DMS 273 (cell line): ENCODE measurements at regions not wholly inside any gene's neighbourhood (a gene's known extent, or its start where the extent isn't known, plus 50 kb on each side); places are given as distances from the start of the nearest gene placed in this dataset.
"Not testable (repeated sequence)": the region's sequence is repeated elsewhere in the genome, so short reads cannot be mapped to it uniquely, and the experiment has no call there.

Experiments
- DNase-seq: peaks from one replicate; lab custom pipeline; 2025; ENCODE audit not compliant: unreplicated experiment; lab: John Stamatoyannopoulos, UW

DNA sequence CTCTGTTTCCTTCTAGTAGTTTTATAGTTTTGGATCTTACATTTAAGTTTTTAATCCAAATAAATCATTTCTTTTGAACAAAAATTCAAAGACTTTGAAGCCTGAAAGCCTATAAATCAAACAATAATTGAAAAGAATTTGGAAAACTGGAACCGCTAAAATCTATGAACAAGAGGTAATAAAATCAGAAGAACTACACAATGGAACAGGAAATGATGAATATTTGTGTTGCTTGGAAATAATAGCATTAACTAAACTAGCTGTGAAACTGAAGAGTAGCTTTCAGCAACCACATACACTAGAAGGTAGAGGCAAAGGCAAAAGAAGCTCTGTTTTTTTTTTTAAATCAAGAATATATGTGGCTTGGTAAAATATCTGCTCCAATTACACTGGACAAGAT is 147.9 kb upstream of the ABI3BP start:
- DNase-seq, result no peak

GRCh38 chr3:101138817-101139216 is 145.6 kb upstream of the ABI3BP start:
- DNase-seq, result no peak

DNA sequence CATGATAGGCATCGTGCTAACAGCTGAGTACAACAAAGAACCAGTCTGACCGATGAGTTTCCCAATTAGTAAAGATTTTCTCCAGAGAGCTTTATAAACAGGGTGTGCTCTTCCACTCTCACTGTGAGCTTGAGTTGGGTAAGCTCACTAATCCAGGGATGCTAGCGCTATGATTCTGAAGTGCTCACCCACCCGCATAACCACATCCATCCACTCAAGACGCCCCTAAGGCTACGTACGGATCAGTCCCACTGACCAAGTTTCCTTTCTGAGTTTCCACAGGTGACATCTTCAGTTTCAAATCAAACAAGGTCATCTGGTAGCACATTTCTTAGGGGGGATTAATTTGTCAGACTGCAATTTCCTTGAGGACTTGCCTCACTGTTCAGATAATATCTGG is 141.1 kb upstream of the ABI3BP start:
- no peak for DNase-seq

DNA sequence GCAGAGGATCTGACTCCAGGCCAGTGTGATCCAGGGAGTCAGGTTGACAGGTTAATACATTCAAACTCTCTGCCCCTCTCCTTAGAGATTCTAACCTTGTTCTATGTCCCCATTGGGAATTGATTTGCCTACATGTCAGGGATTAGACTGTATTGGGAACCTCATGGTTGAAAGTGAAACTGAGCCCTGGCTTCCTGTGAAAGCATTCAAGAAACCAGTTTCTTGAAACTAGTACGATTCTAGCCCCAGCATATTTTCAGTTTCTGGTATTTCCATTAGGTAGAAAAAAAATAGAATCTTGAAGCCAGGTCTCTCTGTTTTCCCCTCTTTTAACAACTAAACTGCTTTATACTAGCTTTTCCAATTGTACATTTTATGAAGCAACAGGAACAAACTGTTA is 140.4 kb upstream of the ABI3BP start:
- DNase-seq, result no peak

DNA sequence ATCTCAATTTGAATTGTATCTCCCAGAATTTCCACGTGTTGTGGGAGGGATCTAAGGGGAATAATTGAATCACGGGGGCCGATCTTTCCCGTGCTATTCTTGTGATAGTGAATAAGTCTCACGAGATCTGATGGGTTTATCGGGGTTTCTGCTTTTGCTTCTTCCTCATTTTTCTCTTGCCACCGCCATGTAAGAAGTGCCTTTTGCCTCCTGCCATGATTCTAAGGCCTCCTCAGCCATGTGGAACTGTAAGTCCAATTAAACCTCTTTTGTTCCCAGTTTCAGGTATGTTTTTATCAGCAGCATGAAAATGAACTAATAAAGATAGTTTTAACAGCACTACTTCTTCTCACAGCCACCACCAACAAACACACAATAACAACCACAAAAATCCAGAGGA is 140.0 kb upstream of the ABI3BP start:
- DNase-seq, result not testable (repeated sequence)

DNA sequence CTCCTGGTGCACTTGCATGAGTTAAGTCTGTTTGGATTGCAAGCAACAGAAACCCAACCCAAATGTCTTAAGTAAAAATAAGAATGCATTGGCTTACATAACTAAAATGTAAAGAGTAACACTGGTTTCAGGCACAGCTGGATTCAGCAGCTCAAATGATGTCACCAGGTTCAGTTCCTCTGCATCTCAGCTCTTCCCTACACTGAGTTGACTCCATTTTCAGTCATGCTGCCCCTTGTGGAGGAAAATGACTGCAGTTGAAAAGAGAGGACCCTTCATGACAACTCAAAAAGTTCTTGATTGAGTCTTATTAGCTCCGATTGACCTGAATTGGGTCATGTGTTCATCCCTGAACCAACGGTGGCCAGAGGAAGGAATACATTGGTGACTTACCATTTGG is 138.5 kb upstream of the ABI3BP start:
- peak; percentile 14 for DNase-seq

GRCh38 chr3:101128786-101129185 is 135.6 kb upstream of the ABI3BP start:
- no peak for DNase-seq

DNA sequence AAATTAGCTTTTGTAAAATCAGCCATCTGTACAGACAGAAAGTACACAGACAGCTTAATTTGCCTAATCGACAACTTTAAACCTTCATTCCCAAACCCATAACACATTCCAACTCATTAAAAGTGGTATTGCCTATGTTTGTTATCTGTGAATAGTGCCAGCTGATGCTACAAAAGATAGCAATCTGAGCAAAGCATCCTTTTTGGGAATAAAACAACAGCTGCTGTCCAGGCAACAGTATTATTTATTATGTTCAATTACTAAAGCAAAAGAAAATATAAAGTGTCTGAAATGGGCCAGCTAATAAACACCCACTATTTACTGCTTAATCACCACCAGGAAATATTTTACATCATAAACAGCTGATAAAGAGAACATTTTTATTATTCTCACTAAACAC is 134.8 kb upstream of the ABI3BP start:
- DNase-seq, result peak; percentile 31

GRCh38 chr3:101124125-101124524 is 130.9 kb upstream of the ABI3BP start:
- DNase-seq, result no peak

DNA sequence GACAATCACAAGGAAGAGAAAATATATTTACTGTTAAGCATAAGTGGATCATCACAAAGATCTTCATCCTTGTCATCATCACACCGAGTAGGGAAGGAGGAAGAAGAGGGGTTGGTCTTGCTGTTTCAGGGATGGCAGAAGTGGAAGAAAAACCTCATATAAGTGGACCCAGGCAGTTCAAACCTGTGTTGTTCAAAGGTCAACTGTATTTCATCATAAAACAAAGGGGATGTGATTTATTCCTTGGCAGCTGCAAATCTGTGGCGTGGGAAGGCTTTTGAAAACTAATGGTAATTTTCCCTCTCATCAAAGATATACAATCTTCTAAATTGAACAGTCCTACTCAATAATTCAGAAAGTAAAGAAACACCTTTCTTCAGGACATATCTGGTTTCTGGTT is 129.9 kb upstream of the ABI3BP start:
- DNase-seq, result no peak

- no peak for DNase-seq
Observed at GRCh38 chr3:101122681-101123080, 129.5 kb upstream of the ABI3BP start.

GRCh38 chr3:101120039-101120438 is 126.8 kb upstream of the ABI3BP start:
- DNase-seq, result no peak

DNA sequence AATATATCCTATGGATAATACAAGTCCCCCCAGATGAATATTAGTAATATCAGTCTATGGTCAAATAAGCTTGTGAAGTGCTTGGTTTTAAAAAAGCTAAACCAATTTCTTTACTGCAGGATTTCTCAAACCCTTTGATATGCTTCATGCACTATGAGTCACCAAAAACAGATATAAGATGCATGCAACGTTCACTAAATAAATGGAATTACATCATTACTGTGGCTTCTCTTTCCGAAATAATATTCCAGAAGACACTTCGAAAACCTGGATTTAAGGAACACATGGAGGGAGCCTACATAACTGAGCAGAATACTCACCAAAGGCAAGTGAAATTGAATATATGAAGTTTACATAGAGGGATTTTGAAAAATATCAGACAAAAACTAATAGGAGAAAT is 126.3 kb upstream of the ABI3BP start:
- no peak for DNase-seq

- DNase-seq, result no peak
Observed at GRCh38 chr3:101117980-101118379, 124.8 kb upstream of the ABI3BP start.

- no peak for DNase-seq
Observed at GRCh38 chr3:101117465-101117864, 124.2 kb upstream of the ABI3BP start.

DNA sequence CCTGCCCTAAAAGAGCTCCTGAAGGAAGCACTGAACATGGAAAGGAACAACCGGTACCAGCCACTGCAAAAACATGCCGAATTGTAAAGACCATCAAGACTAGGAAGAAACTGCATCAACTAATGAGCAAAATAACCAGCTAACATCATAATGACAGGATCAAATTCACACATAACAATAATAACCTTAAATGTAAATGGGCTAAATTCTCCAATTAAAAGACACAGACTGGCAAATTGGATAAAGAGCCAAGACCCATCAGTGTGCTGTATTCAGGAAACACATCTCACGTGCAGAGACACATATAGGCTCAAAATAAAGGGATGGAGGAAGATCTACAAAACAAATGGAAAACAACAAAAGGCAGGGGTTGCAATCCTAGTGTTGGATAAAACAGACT is 117.1 kb upstream of the ABI3BP start:
- DNase-seq, result not testable (repeated sequence)

- no peak for DNase-seq
Observed at GRCh38 chr3:101104321-101104720, 111.1 kb upstream of the ABI3BP start.

GRCh38 chr3:101102678-101103296 is 109.6 kb upstream of the ABI3BP start:
- no peak for DNase-seq

DNA sequence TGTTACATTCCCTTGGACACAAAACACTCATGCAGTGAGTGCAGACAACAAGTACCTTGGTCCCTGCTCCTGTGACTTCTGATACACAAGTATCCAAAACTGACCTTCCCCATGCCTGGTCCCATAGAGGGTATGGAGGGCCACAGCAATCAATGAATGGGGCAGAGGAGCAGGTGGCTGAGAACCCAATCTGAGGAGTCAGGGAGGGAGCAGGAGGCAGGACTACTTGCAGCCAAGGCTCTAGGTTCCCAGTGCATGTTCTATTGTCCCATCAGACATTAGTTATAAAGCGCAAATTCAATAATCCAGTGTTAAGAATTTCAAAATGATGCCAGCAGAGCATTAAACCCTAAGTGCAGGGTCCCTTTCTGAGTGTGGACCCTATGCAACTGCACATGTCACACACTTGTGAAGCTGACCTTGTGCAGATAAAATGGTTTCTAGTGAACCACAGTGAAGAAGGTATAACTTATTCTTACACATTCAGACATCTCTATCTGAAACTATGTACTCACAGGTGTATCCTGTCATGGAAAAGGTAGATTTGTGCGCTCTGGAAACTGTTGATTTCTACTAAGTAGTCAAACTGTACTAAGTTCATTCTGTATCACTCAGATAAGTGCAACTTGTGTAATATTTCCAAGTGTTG is 107.3 kb upstream of the ABI3BP start:
- no peak for DNase-seq

DNA sequence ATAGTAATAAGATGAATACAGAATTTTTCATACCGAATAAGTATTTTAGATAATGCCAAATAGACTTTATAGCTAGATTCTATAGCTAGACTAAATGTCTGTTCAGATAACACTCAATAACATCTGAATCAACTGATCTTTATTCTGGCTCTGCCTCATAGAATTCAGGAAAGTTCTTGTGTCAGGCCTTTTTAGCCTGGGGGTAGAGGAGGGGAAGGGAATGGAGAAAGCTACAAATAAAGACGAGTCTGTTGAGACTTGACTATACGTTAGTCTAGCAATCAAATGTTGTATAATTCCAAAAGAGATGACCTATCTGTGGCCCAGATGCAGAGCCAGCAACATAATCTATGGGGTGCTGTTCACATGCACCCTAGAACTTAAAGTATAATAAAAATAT is 106.6 kb upstream of the ABI3BP start:
- no peak for DNase-seq

GRCh38 chr3:101096444-101096843 is 103.2 kb upstream of the ABI3BP start:
- DNase-seq, result no peak

DNA sequence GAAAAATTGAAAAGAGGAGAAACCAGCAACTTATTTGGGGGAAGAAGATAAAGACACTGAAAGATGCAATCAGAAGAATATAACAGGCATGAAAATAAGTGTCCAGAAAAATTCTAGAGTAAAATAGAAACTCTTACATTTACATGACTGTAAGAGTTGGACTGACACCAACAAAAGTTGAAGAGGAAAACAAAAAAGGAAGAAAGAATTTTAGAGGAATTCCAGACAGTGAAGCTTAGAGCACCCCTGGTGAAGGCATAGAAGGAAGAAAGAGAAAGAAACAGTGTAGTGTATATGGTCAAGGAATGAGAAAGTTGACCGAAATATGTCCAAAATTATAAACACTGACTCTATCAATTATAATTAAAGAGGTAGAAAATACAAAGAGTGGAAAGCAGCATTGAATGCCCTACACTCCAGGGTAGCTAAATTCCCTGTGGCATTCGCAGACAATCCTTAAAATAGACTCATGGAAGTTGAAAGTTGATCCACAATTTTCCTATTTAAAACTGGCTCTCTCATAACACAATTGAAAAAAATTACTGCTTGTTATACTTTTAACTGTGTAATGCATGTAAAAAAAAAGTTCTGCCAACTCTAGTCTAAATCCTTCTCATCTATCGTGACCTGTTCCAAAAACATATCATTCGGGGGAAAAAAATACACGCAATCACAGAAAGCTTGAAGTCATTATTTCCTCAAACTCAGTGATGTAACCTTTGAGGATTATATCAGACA is 102.6 kb upstream of the ABI3BP start:
- DNase-seq, result no peak
